ENCODE measurements at regions not wholly inside any gene's neighbourhood (a gene's known extent, or its start where the extent isn't known, plus 50 kb on each side); places are given as distances from the start of the nearest gene placed in this dataset.

DNA sequence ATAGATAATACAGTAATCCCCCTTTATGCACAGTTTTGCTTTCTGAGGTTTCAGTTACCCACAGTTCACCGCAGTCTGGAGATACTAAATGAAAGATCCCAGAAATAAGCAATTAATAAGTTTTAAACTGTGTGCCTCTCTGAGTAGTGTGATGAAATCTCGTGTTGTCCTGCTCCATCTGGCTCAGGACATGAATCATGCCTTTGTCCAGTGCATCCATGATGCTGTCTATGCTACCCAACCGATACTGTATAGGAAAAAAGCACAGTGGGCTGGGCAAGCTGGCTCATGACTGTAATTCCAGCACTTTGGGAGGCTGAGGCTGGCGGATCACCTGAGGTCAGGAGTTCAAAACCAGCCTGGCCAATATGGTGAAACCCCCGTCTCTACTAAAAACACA lies 85.0 kb upstream of the SLC2A1 start:
- Histone ChIP-seq H3K36me3 (replicated peaks in 1 of 2; ENCODE audit: control insufficient read depth in 1 of 2, insufficient read depth in 2 of 2, low read length in 2 of 2) (no peaks in the 10 kb centered on the region), H4K20me1 (ENCODE audit: insufficient read depth, low read length) (no peaks in the 10 kb centered on the region), H3K4me1 (ENCODE audit: control insufficient read depth in 1 of 2, insufficient read depth in 2 of 2, low read length in 2 of 2) (no peaks in the 10 kb centered on the region), H3K79me2 (ENCODE audit: insufficient read depth, low read length) (no peaks in the 10 kb centered on the region), H3K27me3 (ENCODE audit: control insufficient read depth in 2 of 2, insufficient read depth in 2 of 2, low read length in 2 of 2) (no peaks in the 10 kb centered on the region), H3K27ac (ENCODE audit: low read depth in 1 of 2, low read length in 2 of 2) (no peak overlapping the region), H3K4me3 (replicated peaks in 1 of 3; ENCODE audit: low read depth in 2 of 3, low read length in 3 of 3) (no peak overlapping the region), H3K9ac (ENCODE audit: insufficient read depth, low read length, poor library complexity, severe bottlenecking) (no peak overlapping the region), H2AFZ (ENCODE audit: insufficient read depth, low read depth, low read length, poor library complexity, severe bottlenecking) (no peak overlapping the region), H3K4me2 (replicated peaks; ENCODE audit: extremely low read depth, low read length, poor library complexity, severe bottlenecking) (no peak overlapping the region), H3K9me3 (replicated peaks in 1 of 2; ENCODE audit: control insufficient read depth in 1 of 2, insufficient read depth in 1 of 2, low read length in 2 of 2) (no peaks in the 10 kb centered on the region)
- no peak for DNase-seq
- TF ChIP-seq, protein P1, sequence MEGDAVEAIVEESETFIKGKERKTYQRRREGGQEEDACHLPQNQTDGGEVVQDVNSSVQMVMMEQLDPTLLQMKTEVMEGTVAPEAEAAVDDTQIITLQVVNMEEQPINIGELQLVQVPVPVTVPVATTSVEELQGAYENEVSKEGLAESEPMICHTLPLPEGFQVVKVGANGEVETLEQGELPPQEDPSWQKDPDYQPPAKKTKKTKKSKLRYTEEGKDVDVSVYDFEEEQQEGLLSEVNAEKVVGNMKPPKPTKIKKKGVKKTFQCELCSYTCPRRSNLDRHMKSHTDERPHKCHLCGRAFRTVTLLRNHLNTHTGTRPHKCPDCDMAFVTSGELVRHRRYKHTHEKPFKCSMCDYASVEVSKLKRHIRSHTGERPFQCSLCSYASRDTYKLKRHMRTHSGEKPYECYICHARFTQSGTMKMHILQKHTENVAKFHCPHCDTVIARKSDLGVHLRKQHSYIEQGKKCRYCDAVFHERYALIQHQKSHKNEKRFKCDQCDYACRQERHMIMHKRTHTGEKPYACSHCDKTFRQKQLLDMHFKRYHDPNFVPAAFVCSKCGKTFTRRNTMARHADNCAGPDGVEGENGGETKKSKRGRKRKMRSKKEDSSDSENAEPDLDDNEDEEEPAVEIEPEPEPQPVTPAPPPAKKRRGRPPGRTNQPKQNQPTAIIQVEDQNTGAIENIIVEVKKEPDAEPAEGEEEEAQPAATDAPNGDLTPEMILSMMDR (IDR thresholded peaks at IDR 0.05) = no peak
- Mint-ChIP-seq H3K27ac (no peak overlapping the region), H3K27me3 (ENCODE audit: low read depth in 3 of 3) (peaks cover 3 to 5% (median 4%) of the 10 kb centered on the region in 3 donors), H3K9me3 (no peaks in the 10 kb centered on the region), H3K4me3 (no peak overlapping the region), H3K36me3 (no peaks in the 10 kb centered on the region), H3K4me1 (peaks cover 3% of the 10 kb centered on the region)
- WGBS (ENCODE audit: insufficient coverage) = 90% methylated on average over 2 of the region's 5 CpGs
- intact Hi-C loops (cut with micrococcal nuclease) = no loop called here

DNA sequence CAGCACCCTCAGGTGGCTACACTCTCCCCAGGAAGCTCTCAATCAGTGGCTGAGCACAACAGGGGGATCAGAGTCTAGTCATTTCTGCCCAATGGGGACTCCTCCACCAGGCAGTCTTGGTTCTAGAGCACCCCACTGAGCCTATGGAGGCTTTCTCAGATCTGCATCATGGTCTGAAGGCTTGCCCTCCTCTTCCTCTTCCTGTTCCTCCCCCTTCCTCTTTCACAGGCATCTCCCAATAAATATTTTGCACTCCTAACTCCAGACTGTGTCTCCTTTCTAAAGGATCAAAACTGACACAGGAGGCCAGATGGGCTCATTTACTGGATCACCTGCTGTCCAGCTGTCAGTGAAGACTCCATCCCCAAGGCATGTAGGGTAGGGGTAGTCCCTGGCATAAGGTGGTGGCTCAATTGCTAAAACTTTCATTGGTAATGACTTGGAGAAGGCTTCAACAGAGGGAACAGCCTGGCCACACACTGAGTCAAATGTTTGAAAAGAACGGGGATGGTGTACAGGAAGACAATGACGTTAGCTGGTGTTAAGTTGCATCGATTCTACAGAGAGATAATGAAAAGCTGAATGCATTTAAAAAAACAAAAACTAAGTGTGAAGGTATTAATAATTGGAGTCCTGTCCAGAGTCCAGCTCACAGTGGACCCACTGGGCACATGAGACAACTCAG lies 84.2 kb upstream of the SLC2A1 start:
- Mint-ChIP-seq H3K4me3 (no peak overlapping the region), H3K4me1 (peaks cover 3% of the 10 kb centered on the region), H3K9me3 (no peaks in the 10 kb centered on the region), H3K36me3 (no peaks in the 10 kb centered on the region), H3K27me3 (ENCODE audit: low read depth in 3 of 3) (peaks cover 0 to 5% (median 4%) of the 10 kb centered on the region in 3 donors), H3K27ac (no peak overlapping the region)
- H3K9me3 ChIP-seq (replicated peaks in 1 of 2; ENCODE audit: control insufficient read depth in 1 of 2, insufficient read depth in 1 of 2, low read length in 2 of 2) = no peaks in the 10 kb centered on the region
- intact Hi-C loops (cut with micrococcal nuclease) = no loop called here
- H3K4me2 ChIP-seq (replicated peaks; ENCODE audit: extremely low read depth, low read length, poor library complexity, severe bottlenecking) = no peak overlapping the region
- no peaks in the 10 kb centered on the region for H4K20me1 ChIP-seq (ENCODE audit: insufficient read depth, low read length)
- H3K4me3 ChIP-seq (replicated peaks in 1 of 3; ENCODE audit: low read depth in 2 of 3, low read length in 3 of 3) = no peak overlapping the region
- DNase-seq = no peak
- TF ChIP-seq, protein P1 (IDR thresholded peaks at IDR 0.05) = no peak
- no peak overlapping the region for H3K27ac ChIP-seq (ENCODE audit: low read depth in 1 of 2, low read length in 2 of 2)
- H3K36me3 ChIP-seq (replicated peaks in 1 of 2; ENCODE audit: control insufficient read depth in 1 of 2, insufficient read depth in 2 of 2, low read length in 2 of 2) = no peaks in the 10 kb centered on the region
- 86% methylated on average over 2 of the region's 3 CpGs for WGBS (ENCODE audit: insufficient coverage)
- H2AFZ ChIP-seq (ENCODE audit: insufficient read depth, low read depth, low read length, poor library complexity, severe bottlenecking) = peak overlapping the region; percentile 63
- no peaks in the 10 kb centered on the region for H3K4me1 ChIP-seq (ENCODE audit: control insufficient read depth in 1 of 2, insufficient read depth in 2 of 2, low read length in 2 of 2)
- no peaks in the 10 kb centered on the region for H3K27me3 ChIP-seq (ENCODE audit: control insufficient read depth in 2 of 2, insufficient read depth in 2 of 2, low read length in 2 of 2)
- no peak overlapping the region for H3K9ac ChIP-seq (ENCODE audit: insufficient read depth, low read length, poor library complexity, severe bottlenecking)
- no peaks in the 10 kb centered on the region for H3K79me2 ChIP-seq (ENCODE audit: insufficient read depth, low read length)

Measured in CD14-positive monocyte (primary cell).